Heart right ventricle (tissue), 16 donors: ENCODE measurements at regions not wholly inside any gene's neighbourhood (a gene's known extent, or its start where the extent isn't known, plus 50 kb on each side); places are given as distances from the start of the nearest gene placed in this dataset.

Source experiments
- ATAC-seq, 8 donors: fragments of 200-7000 bp; cut with Tn5 transposase; one replicate each; pipeline ENCODE4 v1.9.1; 2020; ENCODE audit warnings: mild to moderate bottlenecking in 8 of 8, moderate library complexity in 8 of 8, moderate number of reproducible peaks in 1 of 8
- DNase-seq, 2 donors: peaks; one replicate each; pipeline ENCODE4 v3.0.0-alpha.2; 2020
- H3K27ac ChIP-seq, 10 donors: fragments of 200-600 bp; sonication (generic) in 2 of 10; one replicate each; pipeline versions ENCODE4 v1.5.0 to v1.8.0; 2020 to 2022; ENCODE audit warnings: mild to moderate bottlenecking in 3 of 10
- H3K27me3 ChIP-seq, 7 donors: fragments of 200-600 bp; one replicate each; pipeline ENCODE4 v1.8.0; 2021 to 2022; ENCODE audit warnings: mild to moderate bottlenecking in 2 of 7
- H3K36me3 ChIP-seq, 9 donors: fragments of 200-600 bp; sonication (generic) in 1 of 9; one replicate each; pipeline versions ENCODE4 v1.5.0 to v1.8.0; 2020 to 2022; ENCODE audit warnings: mild to moderate bottlenecking in 2 of 9
- H3K4me1 ChIP-seq, 9 donors: fragments of 200-600 bp; sonication (generic) in 1 of 9; one replicate each; pipeline versions ENCODE4 v1.5.0 to v1.8.0; 2020 to 2022; ENCODE audit warnings: mild to moderate bottlenecking in 4 of 9
- H3K4me3 ChIP-seq, 10 donors: fragments of 200-600 bp; sonication (generic) in 2 of 10; one replicate each; pipeline versions ENCODE4 v1.5.0 to v1.8.0; 2020 to 2022; ENCODE audit warnings: mild to moderate bottlenecking in 7 of 10, moderate library complexity in 2 of 10
- H3K9me3 ChIP-seq, 11 donors: fragments of 200-600 bp in 10 of 11; sonication (generic) in 2 of 11; one replicate each; pipeline versions ENCODE4 v1.5.0 to v1.8.0; 2013 to 2022; ENCODE audit warnings: mild to moderate bottlenecking in 2 of 11, control low read depth in 1 of 11, moderate library complexity in 1 of 11
- WGBS, 2 donors: extraction: QIAGEN DNeasy Blood & Tissue Kit; methylation state at CpG; one replicate each; pipeline ENCODE4 v1.1.7; 2013; ENCODE audit warnings: inconsistent platforms in 1 of 2; 5-methylcytosine and 5-hydroxymethylcytosine counted together
- intact Hi-C, 10 donors: fragments of 100-400 bp; cut with DNase I; formaldehyde crosslinking; loops; one replicate each; pipeline versions ENCODE4 v1.11.1 to v1.14.2; 2022
- TF ChIP-seq, protein P1 (sequence below), 9 donors: fragments of 200-600 bp; sonication (generic) in 2 of 9; IDR thresholded peaks; one replicate each; pipeline versions ENCODE4 v1.5.0 to v1.8.0; 2021 to 2022; ENCODE audit warnings: antibody characterized with exemption in 9 of 9, mild to moderate bottlenecking in 5 of 9, moderate library complexity in 1 of 9
- donor health status: Arrhythmogenic right ventricular cardiomyopathy.
- donor health status: ischemic (EF 13 %, LVEDD 7.1; RV severe dilation, severe dysfunction).
- donor health status: healthy with polysubstance abuse.
- donor health status: DM: no; HTN: yes; CAD: no.
- donor health status: DM: no; HTN: no; CAD: no.
- donor health status: ischemic (EF 25% LVEDD 6.9; RV normal size, moderate dysfunction).
- donor health status: ischemic (EF 25% LVEDD 5.7; RV mildly dilated, moderate dysfunction).
- donor health status: healthy.
- donor health status: DM: yes; HTN: yes; CAD: no.
- donor health status: Ischemic cardiomyopathy.
- donor health status: ischemic (EF 35%, LVEDD 5.7; RV mildly dilated, moderate dysfunction).
- donor health status: nonischemic (EF 11% LVEDD 7.7; RV severe dilation, severe dysfunction).
- donor health status: DM: yes; HTN: yes; CAD: no.
- donor health status: PGD.
- donor health status: ischemic (EF 29% LVEDD 5.4; RV normal size, mild dysfunction).
- donor health status: nonischemic (EF 23%, LVEDD 6.1; RV moderate dilation, normal function).

- intact Hi-C loops = no loop called here
Observed at GRCh38 chr18:77676910-77677309, 427.3 kb downstream of the GALR1 start.

GRCh38 chr18:77677536-77677935 is 427.9 kb downstream of the GALR1 start:
- intact Hi-C loops = no loop called here
- DNase-seq (no peak), ATAC-seq (no peak)
- H3K27me3 ChIP-seq = peaks cover 0 to 23% (median 3%) of the 10 kb centered on the region in 7 donors
- TF ChIP-seq, protein P1, sequence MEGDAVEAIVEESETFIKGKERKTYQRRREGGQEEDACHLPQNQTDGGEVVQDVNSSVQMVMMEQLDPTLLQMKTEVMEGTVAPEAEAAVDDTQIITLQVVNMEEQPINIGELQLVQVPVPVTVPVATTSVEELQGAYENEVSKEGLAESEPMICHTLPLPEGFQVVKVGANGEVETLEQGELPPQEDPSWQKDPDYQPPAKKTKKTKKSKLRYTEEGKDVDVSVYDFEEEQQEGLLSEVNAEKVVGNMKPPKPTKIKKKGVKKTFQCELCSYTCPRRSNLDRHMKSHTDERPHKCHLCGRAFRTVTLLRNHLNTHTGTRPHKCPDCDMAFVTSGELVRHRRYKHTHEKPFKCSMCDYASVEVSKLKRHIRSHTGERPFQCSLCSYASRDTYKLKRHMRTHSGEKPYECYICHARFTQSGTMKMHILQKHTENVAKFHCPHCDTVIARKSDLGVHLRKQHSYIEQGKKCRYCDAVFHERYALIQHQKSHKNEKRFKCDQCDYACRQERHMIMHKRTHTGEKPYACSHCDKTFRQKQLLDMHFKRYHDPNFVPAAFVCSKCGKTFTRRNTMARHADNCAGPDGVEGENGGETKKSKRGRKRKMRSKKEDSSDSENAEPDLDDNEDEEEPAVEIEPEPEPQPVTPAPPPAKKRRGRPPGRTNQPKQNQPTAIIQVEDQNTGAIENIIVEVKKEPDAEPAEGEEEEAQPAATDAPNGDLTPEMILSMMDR (IDR thresholded peaks at IDR 0.05) = no peak
- no peak overlapping the region for H3K4me3 ChIP-seq
- H3K27ac ChIP-seq = no peak overlapping the region
- H3K4me1 ChIP-seq = no peaks in the 10 kb centered on the region
- H3K9me3 ChIP-seq = peaks cover 0 to 3% (median 0%) of the 10 kb centered on the region in 11 donors
- H3K36me3 ChIP-seq = no peaks in the 10 kb centered on the region
- 72 to 76% methylated on average over 6 of the region's 6 CpGs for WGBS, 2 donors

More at GRCh38 chr18:77676910-77677309, 427.3 kb downstream of the GALR1 start:
- no peak for ATAC-seq
- H3K36me3 ChIP-seq = no peaks in the 10 kb centered on the region
- TF ChIP-seq, protein P1 (IDR thresholded peaks at IDR 0.05) = no peak
- 19 to 20% methylated on average over 10 of the region's 10 CpGs for WGBS, 2 donors
- H3K4me3 ChIP-seq = no peak overlapping the region
- no peak overlapping the region for H3K27ac ChIP-seq
- DNase-seq = no peak
- peaks cover 0 to 24% (median 3%) of the 10 kb centered on the region in 7 donors for H3K27me3 ChIP-seq
- H3K4me1 ChIP-seq = no peaks in the 10 kb centered on the region
- H3K9me3 ChIP-seq = peaks cover 0 to 3% (median 0%) of the 10 kb centered on the region in 11 donors

- no peaks in the 10 kb centered on the region for H3K36me3 ChIP-seq
- intact Hi-C loops = no loop called here
- peaks cover 0 to 16% (median 0%) of the 10 kb centered on the region in 7 donors for H3K27me3 ChIP-seq
- no peaks in the 10 kb centered on the region for H3K9me3 ChIP-seq
- H3K27ac ChIP-seq = no peak overlapping the region
- TF ChIP-seq, protein P1 (IDR thresholded peaks at IDR 0.05) = no peak
- no peaks in the 10 kb centered on the region for H3K4me1 ChIP-seq
- ATAC-seq (no peak), DNase-seq (no peak)
- H3K4me3 ChIP-seq = no peak overlapping the region
- 88 to 89% methylated on average over 3 of the region's 3 CpGs for WGBS, 2 donors
Observed at GRCh38 chr18:77679869-77680268, 430.2 kb downstream of the GALR1 start.

DNA sequence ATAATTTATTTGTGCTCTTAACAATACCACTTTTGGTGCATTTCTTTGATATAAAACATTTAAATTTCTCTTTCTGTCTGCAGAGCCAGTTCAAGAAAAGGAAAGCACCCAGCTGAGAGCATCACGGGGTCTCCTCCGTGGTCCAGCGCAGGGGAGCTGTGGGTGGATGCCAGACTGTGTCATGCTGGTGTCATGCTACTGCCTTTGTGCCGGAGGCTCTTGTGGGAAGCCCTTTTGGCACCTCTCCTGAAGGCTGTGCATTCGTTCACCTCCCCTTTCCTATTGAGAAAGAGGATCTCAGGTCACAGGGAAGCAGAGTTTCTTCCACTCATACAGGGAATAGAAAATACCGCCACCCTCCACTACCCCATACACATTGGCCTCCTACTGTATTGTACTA is 450.4 kb downstream of the GALR1 start:
- 73 to 80% methylated on average over 6 of the region's 6 CpGs for WGBS, 2 donors
- Histone ChIP-seq H3K4me3 (no peak overlapping the region), H3K36me3 (no peaks in the 10 kb centered on the region), H3K4me1 (no peaks in the 10 kb centered on the region), H3K27me3 (peaks cover 0 to 24% (median 4%) of the 10 kb centered on the region in 7 donors), H3K9me3 (peaks cover 0 to 3% (median 0%) of the 10 kb centered on the region in 11 donors), H3K27ac (no peak overlapping the region)
- intact Hi-C loops = loop anchor here in 1 of 10 donors (5.0 kb wide), 2 partner anchors 698 to 898 kb away; no protein-coding TSS in a partner anchor
- DNase-seq = no peak
- TF ChIP-seq, protein P1 (IDR thresholded peaks at IDR 0.05) = no peak
- no peak for ATAC-seq
